ENCODE measurements at regions not wholly inside any gene's neighbourhood (a gene's known extent, or its start where the extent isn't known, plus 50 kb on each side); places are given as distances from the start of the nearest gene placed in this dataset.

DNA sequence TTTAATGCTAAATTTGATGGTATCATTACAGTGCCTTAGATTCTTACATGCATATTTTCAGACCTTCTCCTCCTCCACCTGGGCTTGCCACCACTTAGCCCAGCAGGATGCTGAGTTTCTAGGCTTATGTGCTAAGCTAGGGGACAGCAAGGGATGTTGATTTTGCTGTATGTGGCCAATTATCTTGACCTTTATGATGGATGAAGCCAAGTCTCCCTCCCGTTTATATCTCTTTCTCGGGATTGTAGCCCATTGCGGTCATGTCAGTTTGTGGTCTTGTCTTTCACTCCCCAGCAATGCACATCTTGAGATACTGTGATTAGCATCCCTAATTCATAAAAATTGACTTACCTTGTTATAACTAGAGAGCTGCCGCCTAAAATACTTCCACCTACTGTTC is 278.7 kb upstream of the SOX2 start:
- no peak overlapping the region for H3K4me3 ChIP-seq (ENCODE audit: low read depth in 1 of 2, low read length in 2 of 2)
- no peak overlapping the region for H3K4me2 ChIP-seq (ENCODE audit: insufficient read depth, low read length)
- H3K79me2 ChIP-seq (ENCODE audit: insufficient read depth, low read length) = no peaks in the 10 kb centered on the region
- H3K27me3 ChIP-seq (ENCODE audit: insufficient read depth, low read length, poor library complexity) = no peaks in the 10 kb centered on the region
- H3K4me1 ChIP-seq (ENCODE audit: insufficient read depth, low read length) = no peaks in the 10 kb centered on the region
- no peak overlapping the region for H3K27ac ChIP-seq (ENCODE audit: low read length)
- H3K36me3 ChIP-seq (ENCODE audit: insufficient read depth, low read length) = no peaks in the 10 kb centered on the region
- H3K9ac ChIP-seq (ENCODE audit: low read depth, low read length) = no peak overlapping the region
- TF ChIP-seq EZH2 (IDR thresholded peaks at IDR 0.05; ENCODE audit: borderline replicate concordance, low read depth, low read length, severe bottlenecking) = no peak
- no peak for TF ChIP-seq CTCF (IDR thresholded peaks at IDR 0.05; ENCODE audit: borderline replicate concordance, extremely low read depth, low read length, poor library complexity, severe bottlenecking)
- DNase-seq = no peak
- no peaks in the 10 kb centered on the region for H3K9me3 ChIP-seq (ENCODE audit: insufficient read depth, low read length, severe bottlenecking)
- ATAC-seq (ENCODE audit: insufficient read depth, low read depth) = no peak
- no peak overlapping the region for H2AFZ ChIP-seq (ENCODE audit: low read depth, low read length)
- H4K20me1 ChIP-seq (ENCODE audit: insufficient read depth, low read length) = no peaks in the 10 kb centered on the region

DNA sequence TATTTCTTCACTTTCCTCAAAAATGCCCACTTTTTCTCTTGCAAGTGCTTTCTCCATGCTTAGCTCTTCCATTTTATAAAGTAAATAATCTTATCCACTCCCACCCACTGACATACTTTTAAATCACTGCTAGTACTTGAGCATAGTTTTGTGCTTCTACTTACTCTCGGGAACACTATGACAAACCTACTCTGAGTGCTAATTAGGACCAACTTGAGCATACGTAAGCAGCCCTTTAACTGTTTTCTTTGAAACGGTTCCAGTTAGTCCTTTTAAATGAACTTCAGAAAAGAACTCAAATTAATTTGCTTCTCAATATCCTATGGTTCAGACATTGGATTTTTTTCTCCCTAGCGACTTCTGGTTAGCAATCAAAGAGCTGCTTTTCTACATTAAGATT is 280.0 kb upstream of the SOX2 start:
- no peaks in the 10 kb centered on the region for H3K4me1 ChIP-seq (ENCODE audit: insufficient read depth, low read length)
- H3K9me3 ChIP-seq (ENCODE audit: insufficient read depth, low read length, severe bottlenecking) = no peaks in the 10 kb centered on the region
- no peak overlapping the region for H3K4me2 ChIP-seq (ENCODE audit: insufficient read depth, low read length)

DNA sequence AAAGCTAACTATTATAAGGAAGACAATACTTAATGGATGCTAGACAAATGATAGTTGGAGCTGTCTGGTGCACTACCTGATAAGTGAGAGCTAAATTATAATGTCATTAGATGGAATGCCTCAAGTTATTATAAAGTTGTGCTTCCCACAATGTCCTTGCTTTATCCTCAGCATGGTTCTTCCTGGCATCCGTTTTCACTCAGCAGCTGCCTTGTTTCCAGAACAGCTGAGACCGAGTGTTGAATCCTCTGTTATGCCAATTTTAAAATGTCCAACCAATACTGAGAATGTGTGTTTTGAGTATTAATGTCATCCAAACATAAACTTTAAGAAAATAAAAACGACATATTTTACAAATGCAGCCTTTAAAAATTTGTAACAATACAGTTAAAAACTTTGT is 286.7 kb upstream of the SOX2 start:
- DNase-seq (no peak), ATAC-seq (ENCODE audit: insufficient read depth, low read depth) (no peak)
- Histone ChIP-seq H3K9me3 (ENCODE audit: insufficient read depth, low read length, severe bottlenecking) (no peaks in the 10 kb centered on the region), H3K79me2 (ENCODE audit: insufficient read depth, low read length) (no peaks in the 10 kb centered on the region), H3K4me3 (ENCODE audit: low read depth in 1 of 2, low read length in 2 of 2) (no peak overlapping the region), H2AFZ (ENCODE audit: low read depth, low read length) (no peak overlapping the region), H4K20me1 (ENCODE audit: insufficient read depth, low read length) (no peaks in the 10 kb centered on the region), H3K27ac (ENCODE audit: low read length) (no peak overlapping the region), H3K4me2 (ENCODE audit: insufficient read depth, low read length) (no peak overlapping the region), H3K4me1 (ENCODE audit: insufficient read depth, low read length) (no peaks in the 10 kb centered on the region), H3K9ac (ENCODE audit: low read depth, low read length) (no peak overlapping the region), H3K36me3 (ENCODE audit: insufficient read depth, low read length) (no peaks in the 10 kb centered on the region), H3K27me3 (ENCODE audit: insufficient read depth, low read length, poor library complexity) (no peaks in the 10 kb centered on the region)
- TF ChIP-seq CTCF (IDR thresholded peaks at IDR 0.05; ENCODE audit: borderline replicate concordance, extremely low read depth, low read length, poor library complexity, severe bottlenecking) = no peak
- TF ChIP-seq EZH2 (IDR thresholded peaks at IDR 0.05; ENCODE audit: borderline replicate concordance, low read depth, low read length, severe bottlenecking) = no peak

More for the DNA sequence above, 280.0 kb upstream of the SOX2 start:
- no peak overlapping the region for H3K9ac ChIP-seq (ENCODE audit: low read depth, low read length)
- DNase-seq = no peak
- no peak overlapping the region for H3K4me3 ChIP-seq (ENCODE audit: low read depth in 1 of 2, low read length in 2 of 2)
- no peaks in the 10 kb centered on the region for H3K27me3 ChIP-seq (ENCODE audit: insufficient read depth, low read length, poor library complexity)
- H3K36me3 ChIP-seq (ENCODE audit: insufficient read depth, low read length) = no peaks in the 10 kb centered on the region
- no peak overlapping the region for H2AFZ ChIP-seq (ENCODE audit: low read depth, low read length)
- no peaks in the 10 kb centered on the region for H3K79me2 ChIP-seq (ENCODE audit: insufficient read depth, low read length)
- no peak overlapping the region for H3K27ac ChIP-seq (ENCODE audit: low read length)
- TF ChIP-seq CTCF (IDR thresholded peaks at IDR 0.05; ENCODE audit: borderline replicate concordance, extremely low read depth, low read length, poor library complexity, severe bottlenecking) (no peak), EZH2 (IDR thresholded peaks at IDR 0.05; ENCODE audit: borderline replicate concordance, low read depth, low read length, severe bottlenecking) (no peak)
- ATAC-seq (ENCODE audit: insufficient read depth, low read depth) = no peak
- no peaks in the 10 kb centered on the region for H4K20me1 ChIP-seq (ENCODE audit: insufficient read depth, low read length)

DNA sequence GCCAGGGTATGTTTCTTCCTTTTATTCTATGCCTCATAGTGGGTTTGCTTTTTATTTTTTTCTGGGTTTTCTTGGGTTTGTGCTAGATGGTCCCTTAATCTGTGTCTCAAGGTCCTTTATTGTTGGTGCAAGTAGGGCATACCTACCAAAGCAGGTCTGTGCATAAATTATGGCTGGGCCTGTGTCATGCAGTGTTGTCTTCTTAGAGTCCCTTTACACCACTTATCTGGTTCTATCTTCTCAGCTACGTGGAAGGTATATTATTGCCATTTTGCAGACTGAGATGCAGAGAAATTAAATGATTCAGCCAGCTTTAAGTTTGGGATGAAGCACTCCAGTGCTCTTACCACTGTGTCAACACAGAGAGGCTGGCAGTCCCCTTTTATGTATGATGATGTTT is 293.5 kb upstream of the SOX2 start:
- DNase-seq (no peak), ATAC-seq (ENCODE audit: insufficient read depth, low read depth) (no peak)
- Histone ChIP-seq H3K79me2 (ENCODE audit: insufficient read depth, low read length) (no peaks in the 10 kb centered on the region), H3K36me3 (ENCODE audit: insufficient read depth, low read length) (no peaks in the 10 kb centered on the region), H4K20me1 (ENCODE audit: insufficient read depth, low read length) (no peaks in the 10 kb centered on the region), H3K4me2 (ENCODE audit: insufficient read depth, low read length) (no peak overlapping the region), H3K4me1 (ENCODE audit: insufficient read depth, low read length) (no peaks in the 10 kb centered on the region), H3K27me3 (ENCODE audit: insufficient read depth, low read length, poor library complexity) (no peaks in the 10 kb centered on the region), H3K27ac (ENCODE audit: low read length) (no peak overlapping the region), H3K4me3 (ENCODE audit: low read depth in 1 of 2, low read length in 2 of 2) (no peak overlapping the region), H3K9ac (ENCODE audit: low read depth, low read length) (no peak overlapping the region), H2AFZ (ENCODE audit: low read depth, low read length) (no peak overlapping the region), H3K9me3 (ENCODE audit: insufficient read depth, low read length, severe bottlenecking) (no peaks in the 10 kb centered on the region)
- no peak for TF ChIP-seq EZH2 (IDR thresholded peaks at IDR 0.05; ENCODE audit: borderline replicate concordance, low read depth, low read length, severe bottlenecking)
- TF ChIP-seq CTCF (IDR thresholded peaks at IDR 0.05; ENCODE audit: borderline replicate concordance, extremely low read depth, low read length, poor library complexity, severe bottlenecking) = no peak
